GM23338 (cell line): ENCODE measurements at regions not wholly inside any gene's neighbourhood (a gene's known extent, or its start where the extent isn't known, plus 50 kb on each side); places are given as distances from the start of the nearest gene placed in this dataset.
A peak's percentile ranks its signal among the peaks of the same experiment; 100 is the strongest.

Source experiments
- ATAC-seq: fragments of 200-7000 bp; cut with Tn5 transposase; 3 replicates; pipeline ENCODE4 v1.9.1; 2020
- DNase-seq: peaks from one replicate; pipeline ENCODE4 v3.0.0-alpha.2; 2015; ENCODE audit warnings: low spot score
- H2AFZ ChIP-seq: fragments of 200-600 bp; sonication (generic); 2 replicates; pipeline ENCODE4 v1.8.0; 2016; ENCODE audit warnings: antibody characterized with exemption, mild to moderate bottlenecking, moderate library complexity
- H3F3A ChIP-seq: fragments of 200-600 bp; sonication (generic); replicated peaks from 2 replicates; pipeline ENCODE4 v1.8.0; 2017; ENCODE audit warnings: antibody characterized with exemption, mixed run types, low read depth
- H3K27ac ChIP-seq: fragments of 200-600 bp; sonication (generic); 2 replicates; pipeline ENCODE4 v1.6.1; 2016; ENCODE audit warnings: low read depth
- H3K27me3 ChIP-seq: fragments of 200-600 bp; sonication (generic); 2 replicates; pipeline ENCODE4 v1.8.0; 2016; ENCODE audit warnings: mild to moderate bottlenecking, mixed run types, moderate library complexity; ENCODE audit not compliant: insufficient read depth
- H3K36me3 ChIP-seq: fragments of 200-600 bp; sonication (generic); 2 replicates; pipeline ENCODE4 v1.8.0; 2016; ENCODE audit warnings: mild to moderate bottlenecking; ENCODE audit not compliant: insufficient read depth
- H3K4me1 ChIP-seq: fragments of 200-600 bp; sonication (generic); 2 replicates; pipeline ENCODE4 v1.8.0; 2016; ENCODE audit warnings: mild to moderate bottlenecking, moderate library complexity; ENCODE audit not compliant: insufficient read depth
- H3K4me2 ChIP-seq: fragments of 200-600 bp; sonication (generic); 2 replicates; pipeline ENCODE4 v1.7.1; 2017; ENCODE audit warnings: mixed run types
- H3K4me3 ChIP-seq: fragments of 200-600 bp; sonication (generic); 2 replicates; pipeline ENCODE4 v1.6.1; 2016; ENCODE audit warnings: mixed run types
- H3K79me2 ChIP-seq: fragments of 200-600 bp; sonication (generic); replicated peaks from 2 replicates; pipeline ENCODE4 v1.8.0; 2017; ENCODE audit warnings: mild to moderate bottlenecking; ENCODE audit not compliant: insufficient read depth
- H3K9me2 ChIP-seq: fragments of 200-600 bp; sonication (generic); 2 replicates; pipeline ENCODE4 v1.8.0; 2017; ENCODE audit not compliant: insufficient read depth
- H4K20me1 ChIP-seq: fragments of 200-600 bp; sonication (generic); replicated peaks from 2 replicates; pipeline ENCODE4 v1.8.0; 2017; ENCODE audit warnings: mild to moderate bottlenecking; ENCODE audit not compliant: insufficient read depth
- H3K27ac Mint-ChIP-seq: 2 replicates; pipeline ENCODE4 v1.8.0; 2020; ENCODE audit warnings: inconsistent platforms, mild to moderate bottlenecking, moderate library complexity, mixed read lengths
- H3K27me3 Mint-ChIP-seq: 3 replicates; pipeline ENCODE4 v1.8.0; 2022; ENCODE audit warnings: low read depth, mild to moderate bottlenecking, moderate library complexity, mixed read lengths, inconsistent platforms; ENCODE audit not compliant: insufficient read depth, poor library complexity
- H3K36me3 Mint-ChIP-seq: 3 replicates; pipeline ENCODE4 v1.8.0; 2021; ENCODE audit warnings: low read depth, mild to moderate bottlenecking, inconsistent platforms, moderate library complexity, mixed read lengths
- H3K4me1 Mint-ChIP-seq: 3 replicates; pipeline ENCODE4 v1.8.0; 2020; ENCODE audit warnings: mild to moderate bottlenecking, inconsistent platforms, mixed read lengths
- H3K4me3 Mint-ChIP-seq: 3 replicates; pipeline ENCODE4 v1.8.0; 2021; ENCODE audit warnings: moderate library complexity, mild to moderate bottlenecking, inconsistent platforms, mixed read lengths
- H3K9me3 Mint-ChIP-seq: 3 replicates; pipeline ENCODE4 v1.8.0; 2020; ENCODE audit warnings: moderate library complexity, mild to moderate bottlenecking, inconsistent platforms, mixed read lengths
- CREB1 ChIP-seq: fragments of 250-450 bp; sonication (Bioruptor Pico); IDR thresholded peaks from 2 replicates; pipeline ENCODE4 v1.5.0; 2020; ENCODE audit warnings: low read depth, mild to moderate bottlenecking, moderate library complexity
- CTCF ChIP-seq, 2 experiments: fragments of 200-600 bp in 1 of 2; sonication (generic) in 1 of 2; conservative IDR thresholded peaks; 2 replicates each; pipeline versions ENCODE4 v1.5.1 to v1.6.1; 2016 to 2017; ENCODE audit warnings: antibody characterized with exemption in 2 of 2, low read depth in 2 of 2, mild to moderate bottlenecking in 2 of 2, moderate library complexity in 1 of 2
- ETS1 ChIP-seq: IDR thresholded peaks from 2 replicates; pipeline ENCODE4 v1.6.1; 2016; ENCODE audit warnings: antibody characterized with exemption
- EZH2 ChIP-seq: fragments of 200-600 bp; sonication (generic); IDR thresholded peaks from one replicate; pipeline ENCODE4 v1.8.0; 2017; ENCODE audit warnings: antibody characterized with exemption, mild to moderate bottlenecking, low read depth; ENCODE audit not compliant: unreplicated experiment
- EZH2phosphoT487 ChIP-seq: fragments of 200-600 bp; sonication (generic); IDR thresholded peaks from one replicate; pipeline ENCODE4 v1.8.1; 2018; ENCODE audit warnings: antibody characterized with exemption; ENCODE audit not compliant: unreplicated experiment
- JUNB ChIP-seq: IDR thresholded peaks from one replicate; pipeline ENCODE4 v1.6.1; 2016; ENCODE audit warnings: antibody characterized with exemption; ENCODE audit not compliant: unreplicated experiment
- NANOG ChIP-seq: IDR thresholded peaks from 2 replicates; pipeline ENCODE4 v1.6.1; 2016; ENCODE audit warnings: antibody characterized with exemption, borderline replicate concordance
- POLR2AphosphoS5 ChIP-seq: IDR thresholded peaks from 2 replicates; pipeline ENCODE4 v1.6.1; 2016; ENCODE audit warnings: antibody characterized with exemption, low read depth
- REST ChIP-seq: IDR thresholded peaks from one replicate; pipeline ENCODE4 v1.6.1; 2018; ENCODE audit warnings: antibody characterized with exemption; ENCODE audit not compliant: unreplicated experiment
- STAT1 ChIP-seq: IDR thresholded peaks from one replicate; pipeline ENCODE4 v1.6.1; 2016; ENCODE audit warnings: antibody characterized with exemption; ENCODE audit not compliant: unreplicated experiment
- ZNF114 ChIP-seq: fragments of 250-450 bp; sonication (Bioruptor Pico); IDR thresholded peaks from 2 replicates; pipeline ENCODE4 v1.5.0; 2020; ENCODE audit warnings: mild to moderate bottlenecking, moderate library complexity
- ZNF331 ChIP-seq: fragments of 250-450 bp; sonication (Bioruptor Pico); IDR thresholded peaks from 2 replicates; pipeline ENCODE4 v1.5.0; 2020; ENCODE audit warnings: low read depth, mild to moderate bottlenecking, moderate library complexity

- no peak for TF ChIP-seq ZNF331 (CRISPR knock-in tag)
- no peak for TF ChIP-seq CREB1 (CRISPR knock-in tag)
- no peak for TF ChIP-seq NANOG
Observed at GRCh38 chr16:87050142-87050541, 267.1 kb downstream of the C16orf95 start (continued).

GRCh38 chr16:87051526-87052320 is 265.5 kb downstream of the C16orf95 start:
- no peak overlapping the region for H3K4me3 Mint-ChIP-seq
- peaks cover 14% of the 10 kb centered on the region for H3K4me1 Mint-ChIP-seq
- peaks cover 7% of the 10 kb centered on the region; the same call in 1 of the 2 replicates for H3K4me1 ChIP-seq

GRCh38 chr16:87052506-87052905 is 264.7 kb downstream of the C16orf95 start:
- H3K27ac Mint-ChIP-seq, result no peak overlapping the region
- H3K4me2 ChIP-seq, result no peak overlapping the region
- DNase-seq (no peak), ATAC-seq (no peak)
- H3K27me3 Mint-ChIP-seq, result peaks cover 4% of the 10 kb centered on the region
- H3K27ac ChIP-seq, result no peak overlapping the region
- H4K20me1 ChIP-seq, result no peaks in the 10 kb centered on the region
- H3K4me3 ChIP-seq, result no peak overlapping the region
- H3K36me3 Mint-ChIP-seq, result peaks cover 3% of the 10 kb centered on the region; the same call in 1 of the 3 replicates
- no peaks in the 10 kb centered on the region for H3F3A ChIP-seq
- no peaks in the 10 kb centered on the region for H3K9me2 ChIP-seq
- H3K79me2 ChIP-seq, result no peaks in the 10 kb centered on the region
- no peaks in the 10 kb centered on the region for H3K27me3 ChIP-seq
- peak overlapping the region; percentile 80 for H2AFZ ChIP-seq
- peaks cover 3% of the 10 kb centered on the region; the same call in 1 of the 2 replicates for H3K4me1 ChIP-seq
- no peaks in the 10 kb centered on the region; the same call in 1 of the 2 replicates for H3K36me3 ChIP-seq
- no peak overlapping the region for H3K4me3 Mint-ChIP-seq
- H3K4me1 Mint-ChIP-seq, result peaks cover 6% of the 10 kb centered on the region
- peaks cover 14% of the 10 kb centered on the region for H3K9me3 Mint-ChIP-seq
- TF ChIP-seq EZH2, result no peak
- no peak for TF ChIP-seq REST
- TF ChIP-seq ETS1, result no peak
- no peak for TF ChIP-seq CTCF (conservative IDR thresholded peaks at IDR 0.05; ENCODE audit: low read depth in 2 of 2)
- TF ChIP-seq NANOG, result no peak
- no peak for TF ChIP-seq STAT1
- TF ChIP-seq POLR2AphosphoS5, result no peak
- no peak for TF ChIP-seq ZNF331 (CRISPR knock-in tag)
- TF ChIP-seq CREB1 (CRISPR knock-in tag), result no peak
- TF ChIP-seq EZH2phosphoT487, result no peak
- TF ChIP-seq JUNB, result no peak
- no peak for TF ChIP-seq ZNF114

More at GRCh38 chr16:87051526-87052320, 265.5 kb downstream of the C16orf95 start:
- Histone ChIP-seq H2AFZ (no peak overlapping the region), H3K27ac (no peak overlapping the region), H4K20me1 (no peaks in the 10 kb centered on the region), H3K36me3 (no peaks in the 10 kb centered on the region; the same call in 1 of the 2 replicates), H3K79me2 (no peaks in the 10 kb centered on the region), H3K4me2 (no peak overlapping the region), H3K27me3 (no peaks in the 10 kb centered on the region), H3K4me3 (no peak overlapping the region), H3F3A (no peaks in the 10 kb centered on the region), H3K9me2 (no peaks in the 10 kb centered on the region)
- TF ChIP-seq ETS1, result no peak
- DNase-seq (no peak), ATAC-seq (no peak)
- peaks cover 14% of the 10 kb centered on the region for H3K9me3 Mint-ChIP-seq
- peaks cover 4% of the 10 kb centered on the region for H3K27me3 Mint-ChIP-seq
- peaks cover 3% of the 10 kb centered on the region; the same call in 1 of the 3 replicates for H3K36me3 Mint-ChIP-seq
- no peak overlapping the region for H3K27ac Mint-ChIP-seq
